ENCODE measurements at regions not wholly inside any gene's neighbourhood (a gene's known extent, or its start where the extent isn't known, plus 50 kb on each side); places are given as distances from the start of the nearest gene placed in this dataset.

- TF ChIP-seq POLR2AphosphoS5 (IDR thresholded peaks at IDR 0.05) = no peak
- TF ChIP-seq, protein P1, sequence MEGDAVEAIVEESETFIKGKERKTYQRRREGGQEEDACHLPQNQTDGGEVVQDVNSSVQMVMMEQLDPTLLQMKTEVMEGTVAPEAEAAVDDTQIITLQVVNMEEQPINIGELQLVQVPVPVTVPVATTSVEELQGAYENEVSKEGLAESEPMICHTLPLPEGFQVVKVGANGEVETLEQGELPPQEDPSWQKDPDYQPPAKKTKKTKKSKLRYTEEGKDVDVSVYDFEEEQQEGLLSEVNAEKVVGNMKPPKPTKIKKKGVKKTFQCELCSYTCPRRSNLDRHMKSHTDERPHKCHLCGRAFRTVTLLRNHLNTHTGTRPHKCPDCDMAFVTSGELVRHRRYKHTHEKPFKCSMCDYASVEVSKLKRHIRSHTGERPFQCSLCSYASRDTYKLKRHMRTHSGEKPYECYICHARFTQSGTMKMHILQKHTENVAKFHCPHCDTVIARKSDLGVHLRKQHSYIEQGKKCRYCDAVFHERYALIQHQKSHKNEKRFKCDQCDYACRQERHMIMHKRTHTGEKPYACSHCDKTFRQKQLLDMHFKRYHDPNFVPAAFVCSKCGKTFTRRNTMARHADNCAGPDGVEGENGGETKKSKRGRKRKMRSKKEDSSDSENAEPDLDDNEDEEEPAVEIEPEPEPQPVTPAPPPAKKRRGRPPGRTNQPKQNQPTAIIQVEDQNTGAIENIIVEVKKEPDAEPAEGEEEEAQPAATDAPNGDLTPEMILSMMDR (IDR thresholded peaks at IDR 0.05) = no peak
These were observed 69.4 kb upstream of the DAB2IP start for GRCh38 chr9:121581786-121582600.

Data from esophagus muscularis mucosa (tissue), 3 donors.